HG02981 (cell line): ENCODE measurements at regions not wholly inside any gene's neighbourhood (a gene's known extent, or its start where the extent isn't known, plus 50 kb on each side); places are given as distances from the start of the nearest gene placed in this dataset.
A peak's percentile ranks its signal among the peaks of the same experiment; 100 is the strongest.
"Not testable (repeated sequence)": the region's sequence is repeated elsewhere in the genome, so short reads cannot be mapped to it uniquely, and the experiment has no call there.

Experiments
- ATAC-seq: cut with Tn5 transposase; IDR thresholded peaks from one replicate; pipeline ENCODE4 v1.9.1; 2021; ENCODE audit warnings: mild to moderate bottlenecking, moderate library complexity; ENCODE audit not compliant: unreplicated experiment

DNA sequence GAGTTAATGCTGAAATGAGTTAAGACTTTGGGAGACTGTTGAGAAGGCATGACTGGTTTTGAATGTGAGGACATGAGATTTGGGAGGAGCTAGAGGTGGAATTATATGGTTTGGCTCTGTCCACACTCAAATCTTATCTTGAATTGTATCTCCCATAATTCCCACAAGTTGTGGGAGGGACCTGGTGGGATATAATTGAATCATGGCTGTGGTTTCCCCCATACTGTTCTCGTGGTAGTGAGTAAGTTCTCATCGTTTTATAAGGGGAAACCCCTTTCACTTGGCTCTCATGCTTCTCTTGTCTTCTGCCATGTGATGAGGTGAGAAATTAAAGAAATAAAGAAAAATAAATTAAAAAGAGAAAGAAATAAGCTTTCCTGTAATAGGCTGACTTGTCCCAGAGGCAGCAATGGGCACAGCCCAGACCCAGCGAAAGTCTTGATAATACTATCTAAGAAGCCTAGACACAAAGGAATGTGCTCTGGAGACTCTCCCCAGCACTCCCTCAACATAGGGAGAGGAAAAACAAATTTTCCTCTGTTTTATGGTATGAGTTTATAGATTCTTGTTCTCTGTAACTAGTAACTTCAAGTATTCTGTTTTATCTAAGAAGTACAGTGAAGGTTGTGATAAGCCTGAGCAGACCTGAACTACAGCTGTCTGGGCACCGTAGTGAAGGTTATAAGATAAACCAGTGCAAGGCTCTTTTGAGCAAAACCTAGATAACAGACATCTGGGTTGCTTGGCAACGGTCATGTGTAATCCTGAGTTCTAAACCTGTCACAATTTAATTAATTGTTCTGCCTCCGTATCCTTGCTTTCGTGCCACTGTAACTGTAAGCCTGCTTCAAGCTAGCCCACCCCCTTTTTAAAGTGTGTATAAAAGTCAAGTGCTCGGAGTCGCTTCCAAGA, 88.9 kb upstream of the ECI2 start:
- no peak for ATAC-seq

DNA sequence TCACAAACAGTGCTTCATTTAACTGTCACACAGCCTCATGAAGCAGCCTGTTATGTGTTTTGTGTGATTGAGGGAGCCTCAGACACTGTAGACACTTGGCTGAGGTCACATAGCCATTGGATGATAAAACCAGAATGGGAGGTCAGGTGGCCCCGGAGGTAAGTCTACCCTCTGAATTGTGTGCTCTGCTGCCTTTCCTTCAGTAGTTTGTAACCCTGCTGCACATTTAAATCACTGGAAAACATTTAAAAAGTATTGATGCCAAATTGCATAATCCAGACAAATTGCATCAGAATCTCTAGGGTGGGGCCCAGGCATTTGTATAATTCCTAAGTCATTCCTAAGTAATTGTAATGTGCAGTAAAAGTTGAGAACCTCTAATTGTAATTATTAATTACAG, 85.2 kb upstream of the ECI2 start:
- no peak for ATAC-seq

GRCh38 chr6:4218619-4219317, 83.4 kb upstream of the ECI2 start:
- ATAC-seq, result not testable (repeated sequence)

DNA sequence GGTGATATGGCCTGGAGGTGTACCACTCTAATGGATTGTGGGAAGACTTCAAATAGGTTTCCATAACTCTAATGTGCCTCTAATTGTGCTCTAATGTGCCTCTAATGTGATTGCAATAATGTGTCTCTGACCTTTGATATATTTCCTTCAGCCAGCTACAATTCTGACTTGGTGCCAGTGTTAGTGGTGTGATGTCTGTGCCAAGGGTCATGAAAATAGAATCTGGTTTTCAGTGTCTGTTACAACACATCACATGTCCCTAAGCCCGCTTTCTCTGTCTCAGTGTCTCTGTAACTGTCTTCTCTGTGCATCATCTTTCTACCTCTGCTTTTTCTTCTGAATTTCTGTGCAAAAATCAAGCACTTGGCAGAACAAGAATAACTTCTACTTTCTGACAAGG, 77.2 kb upstream of the ECI2 start:
- no peak for ATAC-seq

DNA sequence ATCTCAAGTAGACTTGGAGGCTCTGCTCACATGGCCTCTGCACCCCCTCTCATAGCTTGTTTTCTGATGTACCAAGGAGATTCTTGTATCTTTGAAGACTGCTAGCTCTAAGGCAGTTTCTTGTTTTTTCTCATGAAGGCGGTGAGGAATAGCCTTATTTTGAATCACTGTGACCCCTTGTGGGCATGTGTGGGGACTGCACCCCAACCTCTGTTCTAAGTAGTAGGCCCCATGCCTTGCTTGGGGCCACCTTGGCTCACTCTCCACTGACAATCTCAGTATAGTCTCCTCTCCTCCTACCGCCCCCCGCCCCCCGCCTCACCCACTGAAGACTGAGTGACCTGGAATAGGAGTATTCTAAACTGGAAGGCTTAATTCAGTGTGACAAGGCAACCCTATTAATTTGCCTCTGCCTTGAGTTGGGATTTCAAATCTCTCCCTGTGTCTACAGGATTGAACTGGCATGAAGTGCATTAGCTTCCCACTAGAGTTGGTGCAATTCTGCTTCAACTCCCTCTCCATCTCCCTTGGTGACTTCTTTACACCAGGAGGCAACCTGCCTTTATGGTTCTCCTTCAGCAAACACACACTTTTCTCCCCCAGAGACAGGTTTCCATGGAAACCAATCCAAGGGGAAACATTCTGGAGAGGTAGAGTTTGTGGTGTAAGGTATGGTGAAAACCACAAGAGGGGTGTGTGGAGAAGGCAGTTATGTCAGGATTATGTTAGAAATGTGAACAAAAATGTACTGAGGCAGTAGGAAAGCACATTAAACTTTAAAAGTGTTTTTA, 75.4 kb upstream of the ECI2 start:
- ATAC-seq, result peak; percentile 80

DNA sequence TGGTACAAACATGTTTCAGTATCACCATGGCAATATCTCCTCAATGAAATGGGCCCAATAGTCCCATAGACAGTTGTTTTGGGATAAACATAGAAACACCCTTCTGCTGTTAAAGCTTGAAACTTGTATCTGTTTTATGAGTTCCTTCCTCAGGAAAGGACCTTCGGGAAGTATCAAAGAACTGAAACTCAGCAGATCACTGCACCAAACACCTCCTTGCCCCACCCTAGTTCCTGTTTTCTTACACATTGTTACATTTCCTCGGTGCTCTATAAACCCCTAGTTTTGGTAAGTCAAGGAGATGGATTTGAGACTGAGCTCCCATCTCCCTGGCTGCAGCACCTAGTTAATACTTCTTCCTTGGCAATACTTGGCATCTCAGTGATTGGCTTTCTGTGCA, 73.8 kb upstream of the ECI2 start:
- ATAC-seq, result no peak

- ATAC-seq, result no peak
These were observed 72.8 kb upstream of the ECI2 start for GRCh38 chr6:4208158-4208557.

DNA sequence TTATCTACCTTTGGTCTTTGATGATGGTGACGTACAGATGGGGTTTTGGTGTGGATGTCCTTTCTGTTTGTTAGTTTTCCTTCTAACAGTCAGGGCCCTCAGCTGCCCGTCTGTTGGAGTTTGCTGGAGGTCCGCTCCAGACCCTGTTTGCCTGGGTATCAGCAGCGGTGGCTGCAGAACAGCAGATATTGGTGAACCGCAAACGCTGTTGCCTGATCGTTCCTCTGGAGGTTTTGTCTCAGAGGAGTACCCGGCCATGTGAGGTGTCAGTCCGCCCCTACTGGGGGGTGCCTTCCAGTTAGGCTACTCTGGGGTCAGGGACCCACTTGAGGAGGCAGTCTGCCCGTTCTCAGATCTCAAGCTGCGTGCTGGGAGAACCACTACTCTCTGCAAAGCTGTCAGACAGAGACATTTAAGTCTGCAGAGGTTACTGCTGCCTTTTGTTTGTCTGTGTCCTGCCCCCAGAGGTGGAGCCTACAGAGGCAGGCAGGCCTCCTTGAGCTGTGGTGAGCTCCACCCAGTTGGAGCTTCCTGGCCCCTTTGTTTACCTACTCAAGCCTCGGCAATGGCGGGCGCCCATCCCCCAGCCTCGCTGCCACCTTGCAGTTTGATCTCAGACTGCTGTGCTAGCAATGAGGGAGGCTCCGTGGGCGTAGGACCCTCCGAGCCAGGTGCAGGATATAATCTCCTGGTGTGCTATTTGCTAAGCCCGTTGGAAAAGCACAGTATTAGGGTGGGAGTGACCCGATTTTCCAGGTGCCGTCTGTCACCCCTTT, 68.5 kb upstream of the ECI2 start:
- not testable (repeated sequence) for ATAC-seq

DNA sequence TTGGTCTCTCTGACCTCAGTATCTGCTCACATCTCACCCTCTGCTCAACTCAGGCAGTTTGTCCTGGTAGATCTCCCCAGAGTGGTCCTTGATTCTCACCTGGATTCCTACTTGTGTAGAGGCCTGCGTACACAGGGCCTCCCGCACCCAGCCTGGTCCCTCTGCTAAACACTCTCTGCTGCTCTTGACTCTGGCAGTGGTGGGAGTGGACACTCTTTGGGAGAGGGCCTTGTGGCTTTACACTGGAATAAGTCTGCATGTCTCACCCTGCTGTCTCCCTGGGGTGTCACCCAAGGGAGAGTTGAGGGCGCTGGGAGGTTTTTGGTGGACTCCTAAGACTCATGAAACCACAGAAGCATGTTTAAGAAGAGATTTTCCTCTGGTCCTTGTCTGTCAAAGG, 57.3 kb upstream of the ECI2 start:
- ATAC-seq, result no peak

- no peak for ATAC-seq
These were observed 56.8 kb upstream of the ECI2 start for GRCh38 chr6:4192173-4192572.

GRCh38 chr6:4191271-4191721, 55.9 kb upstream of the ECI2 start:
- ATAC-seq, result no peak

- no peak for ATAC-seq
These were observed 53.9 kb upstream of the ECI2 start for GRCh38 chr6:4189249-4189648.

- ATAC-seq, result no peak
These were observed 53.4 kb upstream of the ECI2 start for GRCh38 chr6:4188801-4189200.

DNA sequence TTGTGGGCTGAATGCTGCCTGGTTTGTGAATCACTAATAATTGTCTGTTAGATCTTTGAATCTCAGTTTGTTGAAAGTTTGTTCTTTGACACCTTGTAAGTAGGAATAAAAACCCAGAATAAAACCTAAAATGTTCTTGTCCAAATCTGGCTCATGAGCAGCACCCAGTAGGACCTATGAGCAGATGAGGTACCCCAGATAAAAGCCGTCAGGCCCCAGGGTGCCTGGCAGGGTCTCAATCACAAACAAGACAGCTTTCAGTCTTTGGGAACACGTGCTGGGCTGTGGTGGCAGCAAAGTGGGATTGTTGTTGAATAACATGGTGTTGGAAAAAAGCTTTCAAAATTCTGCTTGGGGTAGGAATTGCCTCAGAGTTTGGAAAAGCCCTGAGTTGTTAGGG, 52.1 kb upstream of the ECI2 start:
- ATAC-seq, result no peak

DNA sequence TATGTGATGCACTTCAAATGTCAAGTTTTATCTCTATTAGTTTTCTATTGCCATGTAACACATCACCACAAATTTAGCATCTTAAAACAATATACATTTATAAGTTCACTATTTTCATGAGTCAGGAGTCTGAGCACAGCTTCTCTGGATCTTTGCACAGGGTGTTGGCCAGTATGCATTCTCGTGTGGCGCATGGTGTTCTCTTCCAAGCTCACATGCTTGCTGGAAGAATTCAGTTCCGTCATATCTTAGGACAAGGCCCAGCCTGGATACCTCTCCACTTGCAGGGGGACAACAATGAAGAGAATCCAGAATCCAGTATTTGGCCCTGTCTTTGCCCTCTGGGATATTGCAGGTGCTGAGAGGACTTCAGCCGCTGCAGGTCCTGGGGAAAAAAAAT, 51.0 kb upstream of the ECI2 start:
- ATAC-seq, result no peak

GRCh38 chr6:4185846-4186245, 50.5 kb upstream of the ECI2 start:
- ATAC-seq, result no peak

DNA sequence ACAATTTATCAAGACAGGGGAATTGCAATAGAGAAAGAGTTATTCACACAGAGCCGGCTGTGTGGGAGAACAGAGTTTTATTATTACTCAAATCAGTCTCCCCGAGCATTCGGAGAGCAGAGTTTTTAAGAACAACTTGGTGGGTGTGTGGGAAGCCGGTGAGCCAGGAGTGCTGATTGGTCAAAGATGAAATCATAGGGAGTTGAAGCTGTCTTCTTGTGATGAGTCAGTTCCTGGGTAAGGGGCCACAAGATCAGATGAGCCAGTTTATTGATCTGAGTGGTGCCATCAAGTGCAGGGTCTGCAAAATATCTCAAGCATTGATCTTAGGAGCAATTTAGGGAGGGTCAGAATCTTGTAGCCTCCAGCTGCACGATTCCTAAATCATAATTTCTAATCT, 50.0 kb upstream of the ECI2 start:
- no peak for ATAC-seq
